ENCODE measurements at regions not wholly inside any gene's neighbourhood (a gene's known extent, or its start where the extent isn't known, plus 50 kb on each side); places are given as distances from the start of the nearest gene placed in this dataset.

DNA sequence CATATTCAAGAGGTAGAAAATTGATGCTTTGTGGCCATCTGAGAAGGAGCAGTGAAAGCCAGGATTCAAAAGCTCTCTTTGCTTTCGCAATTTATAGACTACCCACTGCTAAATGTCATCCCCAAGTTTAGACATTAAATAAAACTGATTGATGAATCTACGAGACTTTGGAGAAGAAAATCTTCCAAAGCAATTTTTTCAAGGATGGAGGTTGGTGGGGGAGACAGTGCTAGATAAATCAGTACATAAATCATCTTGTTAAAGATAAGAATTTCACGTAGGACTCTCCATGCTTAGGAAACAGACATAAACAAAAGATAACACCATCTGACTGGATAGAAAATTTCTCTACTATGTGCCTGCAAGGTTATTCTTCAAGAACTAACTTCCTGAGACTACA, 147.6 kb upstream of the TIAM1 start:
- no peaks in the 10 kb centered on the region for H3K36me3 ChIP-seq
- no peaks in the 10 kb centered on the region for H3K27me3 ChIP-seq
- intact Hi-C loops (cut with DNase I), result no loop called here
- DNase-seq (no peak), FAIRE-seq (no peak), ATAC-seq (no peak)
- no peaks in the 10 kb centered on the region for H3K4me1 ChIP-seq
- H3K9me3 ChIP-seq, result no peaks in the 10 kb centered on the region
- TF ChIP-seq, protein P1, sequence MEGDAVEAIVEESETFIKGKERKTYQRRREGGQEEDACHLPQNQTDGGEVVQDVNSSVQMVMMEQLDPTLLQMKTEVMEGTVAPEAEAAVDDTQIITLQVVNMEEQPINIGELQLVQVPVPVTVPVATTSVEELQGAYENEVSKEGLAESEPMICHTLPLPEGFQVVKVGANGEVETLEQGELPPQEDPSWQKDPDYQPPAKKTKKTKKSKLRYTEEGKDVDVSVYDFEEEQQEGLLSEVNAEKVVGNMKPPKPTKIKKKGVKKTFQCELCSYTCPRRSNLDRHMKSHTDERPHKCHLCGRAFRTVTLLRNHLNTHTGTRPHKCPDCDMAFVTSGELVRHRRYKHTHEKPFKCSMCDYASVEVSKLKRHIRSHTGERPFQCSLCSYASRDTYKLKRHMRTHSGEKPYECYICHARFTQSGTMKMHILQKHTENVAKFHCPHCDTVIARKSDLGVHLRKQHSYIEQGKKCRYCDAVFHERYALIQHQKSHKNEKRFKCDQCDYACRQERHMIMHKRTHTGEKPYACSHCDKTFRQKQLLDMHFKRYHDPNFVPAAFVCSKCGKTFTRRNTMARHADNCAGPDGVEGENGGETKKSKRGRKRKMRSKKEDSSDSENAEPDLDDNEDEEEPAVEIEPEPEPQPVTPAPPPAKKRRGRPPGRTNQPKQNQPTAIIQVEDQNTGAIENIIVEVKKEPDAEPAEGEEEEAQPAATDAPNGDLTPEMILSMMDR (IDR thresholded peaks at IDR 0.05), result no peak
- H3K27ac ChIP-seq, result no peak overlapping the region
- no peak overlapping the region for H3K4me3 ChIP-seq
- 46 to 51% methylated on average over 3 of the region's 3 CpGs for WGBS, 2 donors

DNA sequence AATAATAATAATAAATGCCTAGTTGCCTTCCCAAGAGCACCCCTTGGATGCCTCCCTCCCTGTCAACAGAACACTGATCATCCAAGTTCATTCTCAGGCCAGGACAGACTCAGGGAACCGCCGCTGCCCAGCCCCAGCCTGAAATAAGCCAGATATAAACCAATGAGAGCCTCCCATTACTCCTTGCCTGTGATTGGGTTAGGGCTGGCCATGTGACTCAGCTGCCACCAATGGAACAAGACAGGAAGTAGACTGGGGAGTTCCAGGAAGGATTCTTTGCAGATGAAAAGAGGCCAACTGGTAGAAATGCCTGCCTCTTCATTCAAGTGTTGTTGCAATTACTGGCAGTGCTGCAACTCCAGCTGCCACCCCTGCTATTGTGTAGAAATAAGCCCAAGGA, 146.4 kb upstream of the TIAM1 start:
- 91 to 94% methylated on average over 2 of the region's 2 CpGs for whole genome bisulfite sequencing, 2 donors
- Histone ChIP-seq H3K9me3 (no peaks in the 10 kb centered on the region), H3K27ac (no peak overlapping the region), H3K4me3 (no peak overlapping the region), H3K36me3 (no peaks in the 10 kb centered on the region), H3K4me1 (no peaks in the 10 kb centered on the region), H3K27me3 (no peaks in the 10 kb centered on the region)
- FAIRE-seq (no peak), ATAC-seq (no peak), DNase-seq (no peak)
- TF ChIP-seq, protein P1 (IDR thresholded peaks at IDR 0.05), result no peak
- intact Hi-C loops (cut with DNase I), result no loop called here

DNA sequence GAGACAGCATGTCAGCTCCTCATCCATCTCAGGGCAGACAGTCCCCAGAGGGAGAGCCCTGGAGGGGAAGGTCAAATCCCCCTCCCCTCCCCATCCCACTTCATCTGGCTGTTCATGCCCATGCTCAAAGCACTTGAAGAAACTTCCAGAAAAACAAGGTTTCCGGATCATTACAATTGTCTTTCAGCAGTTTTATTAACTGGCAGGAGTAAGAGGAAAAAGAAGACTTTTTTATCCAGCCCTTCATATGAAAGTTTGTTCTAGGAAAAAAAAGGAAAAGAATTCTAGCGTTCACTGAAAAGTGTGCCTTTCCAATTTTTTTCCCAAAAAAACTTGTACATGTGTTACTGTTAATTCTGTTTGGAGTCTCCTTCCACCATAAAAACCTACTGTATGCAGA, 145.7 kb upstream of the TIAM1 start:
- no peak for FAIRE-seq
- Histone ChIP-seq H3K27ac (no peak overlapping the region), H3K27me3 (no peaks in the 10 kb centered on the region), H3K9me3 (no peaks in the 10 kb centered on the region), H3K36me3 (no peaks in the 10 kb centered on the region), H3K4me1 (no peaks in the 10 kb centered on the region), H3K4me3 (no peak overlapping the region)
- intact Hi-C loops (cut with DNase I), result no loop called here
- DNase-seq, result no peak
- WGBS, 2 donors, result 76 to 85% methylated on average over 2 of the region's 2 CpGs
- TF ChIP-seq, protein P1 (IDR thresholded peaks at IDR 0.05), result no peak
- ATAC-seq, result no peak

GRCh38 chr21:31489014-31489413, 145.0 kb upstream of the TIAM1 start:
- 69 to 80% methylated on average over 6 of the region's 6 CpGs for WGBS, 2 donors
- TF ChIP-seq, protein P1 (IDR thresholded peaks at IDR 0.05), result no peak
- DNase-seq, result no peak
- no peaks in the 10 kb centered on the region for H3K27me3 ChIP-seq
- intact Hi-C loops (cut with DNase I), result no loop called here
- FAIRE-seq, result no peak
- H3K4me3 ChIP-seq, result no peak overlapping the region
- no peak overlapping the region for H3K27ac ChIP-seq
- no peaks in the 10 kb centered on the region for H3K36me3 ChIP-seq
- no peaks in the 10 kb centered on the region for H3K4me1 ChIP-seq
- no peaks in the 10 kb centered on the region for H3K9me3 ChIP-seq
- ATAC-seq, result no peak

- no peak overlapping the region for H3K4me3 ChIP-seq
- H3K36me3 ChIP-seq, result no peaks in the 10 kb centered on the region
- TF ChIP-seq, protein P1 (IDR thresholded peaks at IDR 0.05), result no peak
- DNase-seq (no peak), ATAC-seq (no peak), FAIRE-seq (no peak)
- 70 to 87% methylated on average over 5 of the region's 5 CpGs for WGBS, 2 donors
- H3K27ac ChIP-seq, result no peak overlapping the region
- H3K27me3 ChIP-seq, result no peaks in the 10 kb centered on the region
- H3K4me1 ChIP-seq, result no peaks in the 10 kb centered on the region
- H3K9me3 ChIP-seq, result no peaks in the 10 kb centered on the region
- intact Hi-C loops (cut with DNase I), result no loop called here
Measured at GRCh38 chr21:31484219-31484618, 140.2 kb upstream of the TIAM1 start.
